Stimulated activated CD4-positive, alpha-beta T cell treated with anti-CD3 and anti-CD28 coated beads, Interleukin-12 subunit alpha, Interleukin-12 subunit beta, amount 100 ng/mL, for 4 hours (primary cell): ENCODE measurements at regions not wholly inside any gene's neighbourhood (a gene's known extent, or its start where the extent isn't known, plus 50 kb on each side); places are given as distances from the start of the nearest gene placed in this dataset.

Experiments
- DNase-seq: peaks from one replicate; pipeline ENCODE4 v3.0.0-alpha.2; 2020

DNA sequence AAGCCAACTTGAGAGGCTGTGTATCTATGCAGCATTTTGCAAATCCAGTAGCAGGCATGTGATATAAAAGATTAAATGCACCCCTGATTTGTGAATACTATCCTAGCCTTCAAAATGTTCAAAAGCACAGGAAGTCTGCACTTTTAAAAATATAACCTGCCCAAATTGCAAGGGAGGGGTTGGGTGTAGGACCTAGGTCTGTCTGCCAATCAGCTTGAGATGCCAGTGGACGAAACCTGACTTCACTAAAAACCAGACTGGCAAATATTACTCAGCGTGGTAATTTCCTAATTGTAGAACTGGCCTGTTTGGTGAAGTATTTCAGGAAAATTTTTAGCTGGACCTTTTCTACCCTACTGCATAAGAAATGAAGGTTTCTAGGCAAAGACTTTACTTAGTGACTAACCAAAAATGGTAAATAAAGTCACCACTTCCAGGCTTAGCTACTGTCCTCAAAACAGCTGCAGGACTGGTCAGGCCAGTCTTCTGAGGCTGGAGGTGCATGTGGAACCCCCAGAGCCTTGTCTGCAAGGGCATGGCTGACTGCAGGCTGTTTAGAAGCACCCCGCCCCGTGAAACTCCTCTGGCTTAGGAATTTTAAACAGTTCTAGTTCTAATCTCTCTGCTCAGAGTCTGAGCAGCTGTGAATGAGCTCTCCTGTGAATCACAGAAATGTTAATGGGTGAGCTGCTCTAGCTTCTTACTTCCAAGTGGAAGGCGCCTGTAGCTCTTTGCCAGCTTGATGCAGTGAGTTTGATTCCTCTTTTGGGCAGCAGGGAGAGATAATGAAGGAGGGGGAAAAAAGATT lies 104.4 kb upstream of the ESR1 start:
- no peak for DNase-seq

DNA sequence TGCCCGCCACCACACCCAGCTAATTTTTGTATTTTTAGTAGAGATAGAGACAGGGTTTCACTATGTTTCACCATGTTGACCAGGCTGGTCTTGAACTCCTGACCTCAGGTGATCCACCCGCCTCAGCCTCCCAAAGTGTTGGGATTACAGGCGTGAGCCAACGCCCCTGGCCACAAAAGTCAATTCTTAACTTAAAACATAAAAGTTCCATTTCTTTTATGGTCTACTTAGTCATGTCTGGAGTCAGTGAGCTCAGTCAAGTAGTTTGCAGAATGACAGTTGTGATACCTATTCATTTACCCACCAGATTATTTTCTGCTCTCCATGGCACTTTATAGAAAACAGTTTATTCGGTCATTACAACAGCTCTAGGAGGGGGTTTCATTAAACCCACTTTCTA lies 103.1 kb upstream of the ESR1 start:
- no peak for DNase-seq

DNA sequence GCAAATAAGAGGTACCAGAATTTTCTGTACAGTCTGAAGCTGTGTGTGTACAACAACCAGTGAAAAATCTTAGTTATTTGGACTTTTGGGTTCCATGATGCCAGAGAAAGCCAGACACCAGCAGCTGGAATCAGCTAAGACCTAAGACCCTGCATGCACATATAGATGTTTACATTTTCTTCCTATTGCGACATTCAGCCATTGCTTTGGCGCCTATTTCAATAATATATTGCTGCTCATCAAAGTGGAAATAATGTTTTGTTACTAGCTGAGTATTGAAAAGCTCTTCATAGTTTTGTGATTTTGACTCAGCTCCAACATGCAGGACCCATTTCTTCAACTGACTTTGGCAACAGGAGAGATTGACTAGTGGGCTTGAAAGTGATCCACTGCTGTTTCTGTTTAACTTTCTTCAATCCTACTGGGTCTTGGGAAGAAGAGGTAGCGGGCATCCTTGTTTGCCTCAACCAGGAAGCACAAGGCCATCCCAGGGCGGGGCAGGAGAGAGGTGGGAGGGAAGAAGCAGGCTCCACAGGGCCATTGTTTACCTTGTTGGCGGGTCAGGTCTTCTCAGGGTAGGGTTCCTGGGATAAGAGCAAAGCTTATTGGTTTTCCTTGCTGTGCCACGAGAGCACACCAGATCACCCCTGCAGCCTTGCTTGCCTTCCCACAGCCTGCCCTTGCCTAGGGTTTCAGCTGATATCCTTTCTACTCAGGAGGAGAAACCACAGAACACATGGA lies 101.3 kb upstream of the ESR1 start:
- DNase-seq: no peak

DNA sequence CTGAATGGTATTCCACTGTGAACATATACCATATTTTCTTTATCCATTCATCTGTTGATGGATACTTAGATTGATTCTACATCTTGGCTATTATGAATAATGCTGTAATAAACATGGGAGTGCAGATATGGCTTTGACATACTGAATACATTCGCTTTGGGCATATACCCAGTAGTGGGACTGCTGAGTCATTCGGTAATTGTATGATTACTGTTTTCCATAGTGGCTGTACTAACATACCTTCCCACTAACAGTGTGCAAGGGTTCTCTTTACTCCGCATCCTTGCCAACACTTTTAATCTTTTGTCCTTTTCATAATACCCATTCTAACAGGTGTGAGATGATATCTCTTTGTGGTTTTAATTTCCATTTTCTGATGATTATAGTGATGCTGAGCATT lies 98.2 kb upstream of the ESR1 start:
- DNase-seq: no peak

DNA sequence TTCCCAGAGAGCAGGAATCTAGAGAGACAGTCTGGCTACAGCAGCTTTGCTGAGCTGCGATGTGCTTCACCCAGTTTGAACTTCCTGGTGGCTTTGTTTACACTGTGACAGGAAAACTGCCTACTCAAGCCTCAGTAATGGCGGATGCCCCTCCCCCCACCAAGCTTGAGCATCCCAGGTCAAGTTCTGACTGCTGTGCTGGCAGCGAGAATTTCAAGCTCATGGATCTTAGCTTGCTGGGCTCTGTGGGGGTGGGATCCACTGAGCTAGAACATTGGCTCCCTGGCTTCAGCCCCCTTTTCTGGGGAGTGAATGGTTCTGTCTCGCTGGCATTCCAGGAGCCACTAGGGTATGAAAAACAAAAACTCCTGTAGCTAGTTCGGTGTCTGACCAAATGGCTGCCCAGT lies 91.0 kb upstream of the ESR1 start:
- no peak for DNase-seq

DNA sequence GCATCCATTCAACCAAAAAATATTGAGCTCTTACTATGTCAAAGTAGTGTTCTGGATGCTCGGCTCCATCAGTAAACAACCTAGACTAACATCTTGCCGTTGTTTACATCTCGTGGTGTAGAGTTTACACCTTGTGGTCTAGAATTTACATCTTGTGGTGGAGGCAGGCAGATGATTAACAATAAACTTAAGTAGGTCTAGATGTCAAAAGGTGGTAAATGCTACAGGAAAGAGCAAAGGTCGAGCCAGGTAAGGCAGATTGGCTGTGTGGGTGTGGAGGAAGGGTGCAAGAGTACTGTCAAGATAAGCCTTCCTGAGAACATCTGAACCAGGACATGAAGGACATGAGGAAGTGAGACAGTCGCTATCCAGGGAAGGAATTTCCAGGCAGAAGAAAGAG lies 88.4 kb upstream of the ESR1 start:
- DNase-seq: no peak

DNA sequence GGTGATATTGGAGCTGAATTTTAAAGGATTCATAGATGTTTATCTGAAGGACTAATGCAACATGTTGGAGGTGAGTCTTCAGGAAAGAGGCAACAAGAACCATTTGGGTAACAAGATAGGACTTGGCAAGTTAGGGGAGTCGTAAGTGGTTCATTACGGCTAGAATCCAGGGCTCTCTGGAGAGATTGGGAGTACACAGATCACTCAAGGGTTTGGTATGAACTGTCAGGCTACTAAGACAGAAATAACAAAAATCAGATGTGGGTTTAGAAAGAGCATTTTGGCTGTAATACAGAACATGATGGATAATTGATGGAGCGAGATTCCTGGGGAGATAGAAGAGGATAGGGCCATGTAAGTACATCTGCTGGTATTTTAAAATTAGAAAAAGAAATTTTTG lies 86.3 kb upstream of the ESR1 start:
- DNase-seq: no peak

DNA sequence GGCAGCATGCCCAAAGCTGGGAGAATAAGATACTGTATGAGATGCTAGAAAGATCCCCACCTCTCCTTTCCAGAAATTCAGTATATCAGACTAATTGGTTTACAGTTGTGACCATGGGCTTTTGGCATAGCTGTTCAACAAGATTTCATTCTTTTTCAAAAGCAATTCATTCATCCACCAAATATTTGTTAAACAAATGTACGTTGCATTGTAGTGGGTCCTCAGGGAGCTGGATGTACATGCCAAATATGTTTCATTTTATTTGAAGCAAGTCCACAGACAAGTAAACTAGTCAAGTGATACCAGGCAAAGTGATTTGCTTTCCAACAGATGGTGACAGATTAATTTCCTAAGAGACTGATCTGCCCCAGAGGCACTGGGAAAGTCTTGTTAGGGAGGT lies 85.8 kb upstream of the ESR1 start:
- no peak for DNase-seq

DNA sequence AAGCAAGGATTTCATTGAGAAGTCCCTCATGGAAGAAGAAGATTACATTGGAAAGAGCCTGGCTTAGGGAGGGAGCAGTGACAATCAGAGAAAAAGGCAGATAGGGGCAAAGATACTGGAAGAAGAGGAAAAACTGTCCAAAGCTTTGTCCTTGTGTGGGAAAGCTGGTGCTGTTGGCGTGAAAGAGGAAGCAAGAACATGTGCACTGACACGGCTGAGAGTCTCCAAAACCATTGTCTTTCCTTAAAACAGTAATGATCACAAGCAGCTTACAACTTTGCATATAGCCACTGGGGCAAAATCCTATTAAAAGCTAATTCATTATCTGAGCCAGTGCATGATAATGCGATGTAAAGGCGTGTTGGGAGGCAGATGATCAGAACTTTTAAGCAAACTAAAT lies 85.1 kb upstream of the ESR1 start:
- no peak for DNase-seq

DNA sequence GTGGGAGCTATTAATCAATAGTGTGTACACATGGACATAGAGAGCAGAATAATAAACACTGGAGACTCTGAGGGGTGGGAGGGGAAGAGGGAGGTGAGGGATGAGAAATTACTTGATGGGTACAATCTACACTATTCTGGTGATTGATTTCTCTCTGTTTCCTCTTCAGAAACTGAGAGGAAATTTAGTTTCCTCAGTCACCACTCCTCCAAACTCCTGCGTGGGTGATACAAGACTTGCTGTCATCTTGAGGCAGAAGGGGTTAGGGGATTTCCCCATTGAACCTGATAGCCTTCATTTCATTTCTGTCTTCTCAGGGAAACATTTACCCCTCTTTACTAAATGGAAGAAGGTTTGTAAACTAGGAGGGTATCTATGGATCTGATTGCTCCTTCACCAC lies 84.3 kb upstream of the ESR1 start:
- peak; percentile 15 for DNase-seq

DNA sequence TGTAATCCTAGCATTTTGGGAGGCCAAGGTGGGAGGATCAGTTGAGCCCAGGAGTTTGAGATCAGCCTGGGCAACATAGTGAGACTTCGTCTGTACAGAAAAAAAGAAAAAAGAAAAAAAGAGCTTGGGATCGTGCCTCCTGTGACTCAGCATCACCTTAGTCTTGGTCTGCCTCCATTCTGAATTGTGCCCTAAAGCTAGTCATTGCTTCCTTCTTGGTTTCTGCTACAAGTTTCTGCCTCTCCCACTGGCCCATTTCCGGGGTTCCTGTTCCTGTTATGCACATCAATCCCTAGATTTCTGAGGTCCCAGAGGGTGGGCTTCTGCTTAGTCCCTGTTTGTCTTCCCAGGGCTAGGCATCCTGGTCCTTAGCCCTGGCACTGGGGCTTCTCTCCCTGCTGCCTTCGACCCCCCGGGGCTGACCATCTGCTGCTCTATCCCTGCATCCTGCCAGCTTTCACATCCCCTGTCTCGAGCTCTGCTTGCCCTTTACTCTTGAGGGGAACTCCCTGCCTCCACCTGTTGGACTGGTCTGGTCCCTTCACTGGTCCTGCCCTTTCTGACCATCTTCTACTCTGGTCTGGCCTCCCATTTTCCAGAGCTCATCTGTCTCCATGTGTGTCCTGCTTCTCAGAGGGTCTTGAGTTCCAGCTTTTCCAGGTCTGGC lies 77.5 kb upstream of the ESR1 start:
- no peak for DNase-seq

DNA sequence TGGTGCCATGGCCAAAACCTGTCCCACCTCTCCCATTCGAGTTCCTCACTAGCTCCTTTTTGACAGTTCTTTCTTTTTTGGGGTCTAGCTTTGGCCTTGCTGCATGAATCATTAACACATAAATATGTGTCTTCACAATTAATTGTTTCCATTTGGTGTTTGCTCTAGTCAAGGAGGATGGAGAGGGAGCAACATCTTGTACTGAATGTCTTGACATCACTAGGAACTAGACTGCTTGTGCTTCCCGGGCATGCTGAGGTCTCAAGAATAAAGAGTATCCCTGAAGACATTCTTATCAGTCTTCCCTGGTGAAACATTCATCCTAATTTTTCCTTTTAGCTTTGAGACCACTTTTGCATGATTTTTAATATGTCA lies 77.0 kb upstream of the ESR1 start:
- DNase-seq: no peak

DNA sequence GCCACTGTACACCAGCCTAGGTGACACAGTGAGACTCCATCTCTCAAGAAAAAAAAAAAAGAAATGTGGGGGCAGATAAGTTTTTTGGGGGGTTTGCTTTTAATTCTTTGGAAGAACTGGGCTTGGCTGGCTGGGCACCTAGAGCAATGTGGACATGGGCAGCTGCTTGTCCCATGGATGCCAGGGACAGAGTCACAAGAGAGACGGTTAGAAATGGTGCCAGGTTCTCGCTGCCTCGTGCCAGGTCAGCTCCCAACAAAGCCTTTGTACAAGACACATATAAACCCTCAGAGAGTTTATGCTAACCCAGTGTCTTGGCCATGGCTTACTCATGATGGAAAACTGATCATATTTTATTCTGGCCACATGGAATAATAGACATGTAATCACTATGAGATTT lies 76.2 kb upstream of the ESR1 start:
- DNase-seq: no peak

DNA sequence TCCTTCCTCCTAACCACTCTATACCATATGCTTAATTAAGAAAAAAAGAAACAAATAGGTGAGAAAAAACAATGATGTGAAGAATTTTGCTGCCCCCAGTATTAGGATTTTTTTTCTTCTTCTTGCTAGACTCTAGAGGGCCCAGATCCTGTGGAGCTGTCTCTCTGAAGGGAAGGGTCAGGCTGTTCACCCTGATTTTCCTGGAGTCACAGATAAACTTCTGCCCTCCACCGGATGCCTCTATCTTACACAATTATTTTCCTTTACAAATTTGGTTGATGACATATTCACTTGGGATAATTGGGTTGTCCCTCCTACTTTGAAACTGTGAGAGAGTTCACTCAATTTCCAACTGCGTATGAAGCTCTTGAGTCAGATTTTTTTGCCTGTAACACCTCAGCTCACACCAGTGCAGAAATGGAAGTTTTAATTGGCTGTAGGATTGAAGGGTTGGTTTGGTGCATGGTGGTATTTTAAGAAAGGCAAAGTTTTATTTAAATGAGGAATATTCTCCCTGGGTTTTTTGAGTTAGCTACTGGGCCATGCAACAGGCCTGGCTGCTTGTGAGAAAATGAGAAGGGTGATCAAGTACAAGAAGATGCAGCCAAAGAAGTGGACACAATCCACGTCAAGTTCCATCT lies 73.7 kb upstream of the ESR1 start:
- no peak for DNase-seq

DNA sequence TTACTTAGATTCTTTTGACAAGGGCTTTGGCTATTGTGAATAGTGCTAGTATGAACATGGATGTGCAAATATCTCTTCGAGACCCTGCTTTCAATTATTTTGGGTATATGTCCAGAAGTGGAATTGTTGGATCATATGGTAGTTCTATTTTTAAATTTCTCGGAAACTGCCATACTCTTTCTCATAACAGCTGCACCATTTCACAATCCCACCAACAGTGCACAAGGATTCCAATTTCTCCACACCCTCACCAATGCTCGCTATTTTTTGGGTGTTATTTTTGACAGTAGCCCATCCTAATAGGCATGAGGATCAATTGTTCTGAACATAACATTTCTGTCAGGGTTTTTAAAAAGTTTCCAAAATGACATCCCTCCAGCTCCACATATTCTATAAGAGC lies 69.2 kb upstream of the ESR1 start:
- DNase-seq: no peak

DNA sequence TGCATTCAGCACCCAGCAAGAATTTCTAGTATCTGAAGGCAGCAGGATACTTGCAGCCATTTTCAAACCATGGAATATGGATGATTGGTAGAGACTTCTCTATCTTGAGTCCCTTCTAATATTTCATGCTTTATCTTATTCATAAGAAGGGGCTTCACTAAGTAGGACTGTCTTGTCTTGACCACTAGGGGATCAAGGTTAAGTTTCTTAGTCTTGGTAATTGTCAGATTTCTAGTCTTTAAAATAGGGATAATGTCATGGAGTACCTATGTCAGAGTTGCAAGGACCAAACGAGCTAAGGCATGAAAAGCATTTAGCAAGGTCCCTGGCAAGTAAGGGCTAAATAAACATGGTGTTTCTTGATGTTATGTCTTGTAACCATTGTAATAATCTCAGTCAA lies 68.5 kb upstream of the ESR1 start:
- no peak for DNase-seq

DNA sequence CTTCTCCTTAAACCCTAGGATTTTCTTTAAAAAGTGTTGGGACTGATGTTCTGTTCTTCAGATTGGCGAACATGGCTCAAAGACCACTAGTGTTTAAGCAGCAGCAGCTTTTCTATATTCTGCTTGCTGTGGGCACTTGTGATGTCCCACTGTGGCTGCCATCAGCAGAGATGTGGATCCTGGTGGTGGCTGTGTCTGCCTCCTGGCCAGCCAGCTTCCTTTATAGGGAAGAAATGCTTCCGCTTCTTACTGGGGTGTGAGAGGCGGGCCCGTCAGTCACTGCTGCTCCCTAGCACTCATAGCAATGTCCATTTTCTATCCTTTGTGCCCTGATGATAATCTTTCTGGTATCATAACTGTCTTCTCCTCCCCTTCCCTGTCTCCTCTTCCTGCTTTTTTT lies 66.7 kb upstream of the ESR1 start:
- DNase-seq: no peak

DNA sequence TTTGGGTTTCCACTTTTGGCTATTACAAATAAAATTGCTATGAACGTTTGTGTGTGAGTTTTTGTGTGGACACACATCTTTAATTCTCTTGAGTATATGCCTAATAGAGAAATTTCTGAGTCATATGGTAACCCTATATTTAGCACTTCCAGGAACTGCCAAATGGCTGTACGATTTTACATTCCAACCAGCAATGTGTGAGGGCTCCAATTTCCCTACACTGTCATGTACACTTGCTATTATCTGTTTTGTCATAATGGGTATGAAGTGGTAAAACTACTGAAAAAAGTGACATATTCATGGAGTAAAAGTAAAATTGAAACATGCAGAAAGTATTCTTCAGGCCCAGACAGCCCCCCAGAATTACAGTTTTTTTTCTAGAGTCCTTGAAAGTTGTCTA lies 59.6 kb upstream of the ESR1 start:
- DNase-seq: no peak

DNA sequence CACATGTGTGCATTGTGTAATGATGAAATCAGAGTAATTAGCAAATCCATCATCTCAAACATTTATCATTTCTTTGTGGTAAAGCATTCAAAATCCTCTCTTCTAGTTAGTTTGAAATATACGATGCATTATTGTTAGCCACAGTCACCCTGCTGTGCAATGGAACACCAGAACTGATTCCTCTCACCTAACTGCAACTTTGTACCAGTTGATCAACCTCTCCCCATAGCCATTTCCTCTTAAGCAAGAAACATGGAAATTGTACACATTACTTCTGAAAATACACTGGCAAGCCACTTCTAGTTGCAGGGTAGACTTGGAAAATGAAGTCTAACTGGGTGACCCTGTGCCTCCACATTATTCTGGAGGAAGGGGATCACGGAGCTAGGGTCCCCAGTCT lies 58.1 kb upstream of the ESR1 start:
- no peak for DNase-seq

DNA sequence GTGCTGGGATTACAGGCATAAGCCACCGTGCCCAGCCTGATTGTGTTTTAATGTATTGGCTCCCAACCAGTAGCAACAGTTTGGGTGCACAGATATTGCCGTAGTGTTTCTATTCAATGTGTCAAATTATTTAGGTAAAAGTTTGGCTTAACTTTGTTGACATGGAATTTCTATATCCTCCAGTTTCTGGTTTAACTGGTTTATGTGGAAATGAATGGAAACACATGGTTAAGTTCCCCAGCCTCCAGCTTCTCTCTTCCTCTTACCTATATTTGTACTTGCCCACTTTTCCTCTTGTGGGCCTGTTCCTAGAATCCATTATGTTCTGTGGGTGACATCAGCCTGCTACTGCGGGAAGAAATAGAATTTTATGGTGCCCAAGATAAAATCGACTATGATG lies 53.9 kb upstream of the ESR1 start:
- DNase-seq: no peak

DNA sequence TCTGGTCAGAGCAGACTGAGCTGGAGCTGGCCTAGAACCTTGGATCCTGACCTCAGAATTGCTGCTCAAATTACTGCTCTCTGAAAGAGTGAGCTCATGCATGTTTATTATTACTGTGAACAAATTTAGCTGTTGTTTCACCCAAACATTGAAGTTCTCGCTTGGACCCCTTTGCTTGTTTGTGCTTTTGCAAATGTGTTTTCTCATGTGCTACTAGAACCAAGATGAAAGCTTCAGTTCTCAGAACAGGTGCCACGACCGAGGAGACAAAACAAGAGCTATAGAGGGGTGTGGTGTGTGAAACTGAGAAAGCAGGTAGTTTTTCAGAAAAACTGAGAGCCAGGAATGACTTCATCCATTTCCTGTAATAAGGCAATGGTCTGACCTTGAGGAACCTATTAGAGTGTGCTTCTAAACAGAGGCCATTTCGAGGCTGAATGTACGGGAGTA lies 50.0 kb upstream of the ESR1 start:
- no peak for DNase-seq
